ENCODE measurements at regions not wholly inside any gene's neighbourhood (a gene's known extent, or its start where the extent isn't known, plus 50 kb on each side); places are given as distances from the start of the nearest gene placed in this dataset.

GRCh38 chr18:71021030-71021362, 732.2 kb downstream of the SOCS6 start:
- in situ Hi-C loops (cut with MboI; ENCODE audit: low pct_unique_long_range_greater_than_20kb, low sequenced_read_pairs, unreplicated experiment): no loop called here
- no peak for DNase-seq (ENCODE audit: low spot score)
- no peak for TF ChIP-seq CTCF (IDR thresholded peaks at IDR 0.05; ENCODE audit: extremely low read depth, insufficient read depth, missing control alignments)

DNA sequence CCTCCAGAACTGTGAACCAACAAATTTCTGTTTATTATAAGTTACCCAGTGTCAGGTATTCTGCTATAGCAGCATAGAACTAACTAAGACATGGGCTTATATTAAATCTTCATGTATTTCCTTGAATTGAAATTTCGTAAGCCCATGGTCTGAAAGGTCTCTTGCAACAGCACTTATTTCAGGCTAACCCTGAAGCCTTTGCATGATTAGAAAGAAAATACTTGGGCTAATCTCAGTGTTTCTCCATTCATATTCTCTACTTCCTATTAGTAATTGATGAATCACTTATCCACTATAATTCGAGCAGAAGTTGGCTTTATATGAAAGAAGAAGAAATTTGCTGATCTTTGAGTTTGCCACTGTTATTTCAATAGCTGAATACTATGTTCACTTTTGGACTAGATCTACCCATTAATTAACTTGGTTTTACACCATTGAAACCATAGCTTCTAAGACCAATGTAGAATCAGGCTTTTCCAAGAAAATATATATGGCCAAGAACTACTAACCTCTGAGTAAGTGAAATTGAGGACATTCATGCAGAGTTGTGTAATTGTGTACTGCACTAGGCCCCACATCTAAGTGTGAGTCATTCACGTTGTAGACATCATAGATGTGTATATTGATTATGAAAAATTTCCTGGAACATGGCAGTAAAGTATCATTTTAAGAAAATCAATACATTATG, 731.6 kb downstream of the SOCS6 start:
- TF ChIP-seq CTCF (IDR thresholded peaks at IDR 0.05; ENCODE audit: extremely low read depth, insufficient read depth, missing control alignments): no peak
- no peak for DNase-seq (ENCODE audit: low spot score)
- in situ Hi-C loops (cut with MboI; ENCODE audit: low pct_unique_long_range_greater_than_20kb, low sequenced_read_pairs, unreplicated experiment): no loop called here

GRCh38 chr18:71018816-71019215, 730.0 kb downstream of the SOCS6 start:
- in situ Hi-C loops (cut with MboI; ENCODE audit: low pct_unique_long_range_greater_than_20kb, low sequenced_read_pairs, unreplicated experiment): no loop called here
- no peak for DNase-seq (ENCODE audit: low spot score)
- TF ChIP-seq CTCF (IDR thresholded peaks at IDR 0.05; ENCODE audit: extremely low read depth, insufficient read depth, missing control alignments): no peak

DNA sequence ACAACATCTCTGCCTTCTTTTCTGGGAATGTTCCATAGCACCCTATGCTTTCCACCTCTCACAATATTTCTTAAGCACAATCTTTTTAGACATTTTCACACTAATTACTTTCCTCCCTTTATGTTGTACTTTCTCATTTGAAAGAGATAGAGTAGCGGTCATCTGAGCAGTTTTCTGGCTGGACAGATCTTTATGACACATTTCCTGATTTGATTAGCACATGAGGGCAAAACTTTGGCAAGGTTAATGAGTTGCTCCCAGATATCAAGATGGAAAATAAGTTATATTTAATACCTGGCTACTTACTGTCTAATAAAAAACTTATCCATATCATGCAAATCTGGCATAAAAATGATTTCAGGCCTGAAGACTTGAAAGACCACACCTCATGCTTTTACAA, 723.9 kb downstream of the SOCS6 start:
- DNase-seq (ENCODE audit: low spot score): no peak
- no peak for TF ChIP-seq CTCF (IDR thresholded peaks at IDR 0.05; ENCODE audit: extremely low read depth, insufficient read depth, missing control alignments)
- in situ Hi-C loops (cut with MboI; ENCODE audit: low pct_unique_long_range_greater_than_20kb, low sequenced_read_pairs, unreplicated experiment): no loop called here

DNA sequence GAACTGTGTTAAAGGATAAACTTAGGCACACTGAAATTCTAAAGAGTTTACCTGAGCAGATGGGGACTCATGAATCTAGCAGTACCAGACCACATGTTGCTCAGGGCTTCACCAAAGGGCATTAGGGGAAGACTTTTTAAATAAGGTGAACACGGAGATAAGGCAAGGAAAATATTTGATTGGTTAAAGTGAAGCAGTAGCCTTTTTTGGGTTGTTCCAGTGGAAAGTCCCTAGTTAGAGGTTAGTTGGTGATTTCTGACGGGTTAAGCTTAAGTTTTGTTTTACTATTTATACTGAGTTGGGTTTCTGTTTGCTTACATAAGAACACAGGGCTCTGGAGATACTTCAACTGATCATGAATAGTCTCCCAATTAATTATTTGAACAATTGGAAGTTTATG, 722.5 kb downstream of the SOCS6 start:
- DNase-seq (ENCODE audit: low spot score): no peak
- TF ChIP-seq CTCF (IDR thresholded peaks at IDR 0.05; ENCODE audit: extremely low read depth, insufficient read depth, missing control alignments): no peak
- in situ Hi-C loops (cut with MboI; ENCODE audit: low pct_unique_long_range_greater_than_20kb, low sequenced_read_pairs, unreplicated experiment): no loop called here

- no peak for DNase-seq (ENCODE audit: low spot score)
- in situ Hi-C loops (cut with MboI; ENCODE audit: low pct_unique_long_range_greater_than_20kb, low sequenced_read_pairs, unreplicated experiment): no loop called here
- no peak for TF ChIP-seq CTCF (IDR thresholded peaks at IDR 0.05; ENCODE audit: extremely low read depth, insufficient read depth, missing control alignments)
Measured at GRCh38 chr18:71008257-71008656, 719.4 kb downstream of the SOCS6 start.

- no peak for TF ChIP-seq CTCF (IDR thresholded peaks at IDR 0.05; ENCODE audit: extremely low read depth, insufficient read depth, missing control alignments)
- DNase-seq (ENCODE audit: low spot score): no peak
- in situ Hi-C loops (cut with MboI; ENCODE audit: low pct_unique_long_range_greater_than_20kb, low sequenced_read_pairs, unreplicated experiment): no loop called here
Measured at GRCh38 chr18:71001597-71001996, 712.8 kb downstream of the SOCS6 start.
